Common myeloid progenitor, CD34-positive (primary cell): ENCODE measurements at regions not wholly inside any gene's neighbourhood (a gene's known extent, or its start where the extent isn't known, plus 50 kb on each side); places are given as distances from the start of the nearest gene placed in this dataset.

ENCODE experiments used
- CTCF ChIA-PET: fragments of 350-600 bp; sonication (Branson Sonifier 250); formaldehyde crosslinking; loops from one replicate; lab custom pipeline; 2021; ENCODE audit warnings: antibody characterized with exemption; lab: Charles Lee
- POLR2A ChIA-PET: fragments of 350-600 bp; sonication (Branson Sonifier 250); formaldehyde crosslinking; loops from one replicate; lab custom pipeline; 2021; ENCODE audit warnings: antibody characterized with exemption; lab: Charles Lee
- DNase-seq, 3 donors: peaks; one replicate each; pipeline versions ENCODE4 v3.0.0 to v3.0.0-alpha.2; 2013
- H3K27ac ChIP-seq, 2 experiments: 1 replicate in 1 of 2; 2 replicates in 1 of 2; pipeline ENCODE4 v1.7.0; 2013; ENCODE audit warnings: inconsistent platforms in 2 of 2, low read length in 2 of 2, mild to moderate bottlenecking in 2 of 2, low read depth in 1 of 2, moderate library complexity in 1 of 2; ENCODE audit not compliant: severe bottlenecking in 2 of 2, insufficient read depth in 1 of 2, poor library complexity in 1 of 2
- H3K27me3 ChIP-seq, 5 experiments: replicated peaks in 2 of 5; 1 replicate in 3 of 5; 2 replicates in 2 of 5; pipeline versions ENCODE4 v1.6.1 to v1.7.0; 2013; ENCODE audit warnings: low read length in 4 of 5, mild to moderate bottlenecking in 2 of 5, moderate library complexity in 2 of 5, inconsistent platforms in 1 of 5; ENCODE audit not compliant: insufficient read depth in 5 of 5, control insufficient read depth in 4 of 5
- H3K36me3 ChIP-seq, 4 experiments: 1 replicate in 2 of 4; 2 replicates in 2 of 4; pipeline versions ENCODE4 v1.6.1 to v1.7.0; 2013; ENCODE audit warnings: low read length in 3 of 4, control low read depth in 1 of 4, mild to moderate bottlenecking in 1 of 4; ENCODE audit not compliant: control insufficient read depth in 4 of 4, insufficient read depth in 4 of 4
- H3K4me1 ChIP-seq, 4 experiments: 1 replicate in 3 of 4; 2 replicates in 1 of 4; pipeline versions ENCODE4 v1.6.1 to v1.7.1; 2013; ENCODE audit warnings: low read length in 3 of 4, mild to moderate bottlenecking in 3 of 4, control low read depth in 1 of 4, inconsistent platforms in 1 of 4, moderate library complexity in 1 of 4; ENCODE audit not compliant: control insufficient read depth in 4 of 4, insufficient read depth in 4 of 4; ENCODE audit errors: control extremely low read depth in 1 of 4
- H3K4me3 ChIP-seq, 7 experiments: 1 replicate in 4 of 7; 2 replicates in 3 of 7; pipeline versions ENCODE4 v1.5.1 to v1.7.0; 2013; ENCODE audit warnings: mild to moderate bottlenecking in 7 of 7, low read length in 6 of 7, moderate library complexity in 6 of 7, inconsistent platforms in 2 of 7, low read depth in 2 of 7, control low read depth in 1 of 7; ENCODE audit not compliant: insufficient read depth in 4 of 7, control insufficient read depth in 1 of 7; ENCODE audit errors: extremely low read depth in 1 of 7
- H3K9me3 ChIP-seq, 5 experiments: 1 replicate in 4 of 5; 2 replicates in 1 of 5; pipeline versions ENCODE4 v1.6.1 to v1.7.1; 2013; ENCODE audit warnings: low read length in 4 of 5, mild to moderate bottlenecking in 2 of 5, inconsistent platforms in 1 of 5, low read depth in 1 of 5, moderate library complexity in 1 of 5; ENCODE audit not compliant: control insufficient read depth in 4 of 5, insufficient read depth in 2 of 5; ENCODE audit errors: control extremely low read depth in 1 of 5
- WGBS: methylation state at CpG from one replicate; pipeline ENCODE4 v1.1.5; 2013; ENCODE audit not compliant: insufficient coverage; 5-methylcytosine and 5-hydroxymethylcytosine counted together

- CTCF ChIA-PET, result no interaction called here
- H3K36me3 ChIP-seq, result peaks cover 0 to 8% (median 0%) of the 10 kb centered on the region in 4 experiments
- H3K4me3 ChIP-seq, result no peak overlapping the region
- H3K4me1 ChIP-seq, result peaks cover 0 to 8% (median 4%) of the 10 kb centered on the region in 4 experiments
- POLR2A ChIA-PET, result no interaction called here
- H3K9me3 ChIP-seq, result no peaks in the 10 kb centered on the region
- WGBS, result 85% methylated on average over 6 of the region's 13 CpGs
- H3K27ac ChIP-seq, result no peak overlapping the region
- no peak for DNase-seq
- H3K27me3 ChIP-seq, result peaks cover 0 to 3% (median 0%) of the 10 kb centered on the region in 5 experiments
Observed at GRCh38 chr9:129289131-129289731, 111.2 kb upstream of the IER5L start.

- ChIA-PET POLR2A (no interaction called here), CTCF (interaction anchor here (1.5 kb wide), 1 partner anchor 19 kb away, joined by 3 read pairs; no protein-coding TSS in a partner anchor)
- H3K9me3 ChIP-seq, result no peaks in the 10 kb centered on the region
- H3K27me3 ChIP-seq, result peaks cover 0 to 3% (median 0%) of the 10 kb centered on the region in 5 experiments
- H3K4me3 ChIP-seq, result no peak overlapping the region
- no peak overlapping the region for H3K27ac ChIP-seq
- no peak for DNase-seq
- H3K36me3 ChIP-seq, result peaks cover 0 to 8% (median 0%) of the 10 kb centered on the region in 4 experiments
- 93% methylated on average over 23 of the region's 24 CpGs for WGBS
- H3K4me1 ChIP-seq, result peaks cover 0 to 20% (median 8%) of the 10 kb centered on the region in 4 experiments
Observed at GRCh38 chr9:129287619-129288305, 109.7 kb upstream of the IER5L start.

- peaks cover 0 to 8% (median 0%) of the 10 kb centered on the region in 4 experiments for H3K36me3 ChIP-seq
- H3K4me1 ChIP-seq, result peaks cover 0 to 33% (median 18%) of the 10 kb centered on the region in 4 experiments
- CTCF ChIA-PET, result interaction anchor here (1.4 to 1.5 kb wide), 2 partner anchors 12 to 21 kb away, joined by 3 read pairs; no protein-coding TSS in a partner anchor
- WGBS, result 97% methylated on average over 23 of the region's 23 CpGs
- H3K9me3 ChIP-seq, result no peaks in the 10 kb centered on the region
- no peak for DNase-seq
- peaks cover 0 to 3% (median 0%) of the 10 kb centered on the region in 5 experiments for H3K27me3 ChIP-seq
- no peak overlapping the region for H3K4me3 ChIP-seq
- POLR2A ChIA-PET, result no interaction called here
- no peak overlapping the region for H3K27ac ChIP-seq
Observed at GRCh38 chr9:129285979-129286772, 108.1 kb upstream of the IER5L start.

GRCh38 chr9:129285382-129285781 is 107.3 kb upstream of the IER5L start:
- no peak overlapping the region for H3K4me3 ChIP-seq
- ChIA-PET CTCF (interaction anchor here (0.7 kb wide), 1 partner anchor 94 kb away, joined by 4 read pairs; no protein-coding TSS in a partner anchor), POLR2A (no interaction called here)
- 100% methylated on average over 5 of the region's 7 CpGs for WGBS
- peaks cover 0 to under 1% (median 0%) of the 10 kb centered on the region in 5 experiments for H3K27me3 ChIP-seq
- DNase-seq, result no peak
- H3K9me3 ChIP-seq, result no peaks in the 10 kb centered on the region
- H3K36me3 ChIP-seq, result peaks cover 0 to 8% (median 0%) of the 10 kb centered on the region in 4 experiments
- H3K4me1 ChIP-seq, result peaks cover 0 to 25% (median 14%) of the 10 kb centered on the region in 4 experiments
- H3K27ac ChIP-seq, result no peak overlapping the region

- H3K4me1 ChIP-seq, result peaks cover 0 to 25% (median 14%) of the 10 kb centered on the region in 4 experiments
- H3K27me3 ChIP-seq, result no peaks in the 10 kb centered on the region
- 98% methylated on average over 14 of the region's 14 CpGs for WGBS
- no peak for DNase-seq
- ChIA-PET POLR2A (no interaction called here), CTCF (interaction anchor here (0.7 kb wide), 1 partner anchor 93 kb away, joined by 4 read pairs; no protein-coding TSS in a partner anchor)
- no peak overlapping the region for H3K27ac ChIP-seq
- H3K4me3 ChIP-seq, result no peak overlapping the region
- H3K36me3 ChIP-seq, result peaks cover 0 to 8% (median 0%) of the 10 kb centered on the region in 4 experiments
- no peaks in the 10 kb centered on the region for H3K9me3 ChIP-seq
Observed at GRCh38 chr9:129284607-129285291, 106.7 kb upstream of the IER5L start.

GRCh38 chr9:129283705-129284606 is 105.9 kb upstream of the IER5L start:
- ChIA-PET CTCF (no interaction called here), POLR2A (no interaction called here)
- Histone ChIP-seq H3K27ac (no peak overlapping the region), H3K27me3 (no peaks in the 10 kb centered on the region), H3K4me1 (peaks cover 0 to 25% (median 14%) of the 10 kb centered on the region in 4 experiments), H3K9me3 (no peaks in the 10 kb centered on the region), H3K36me3 (peaks cover 0 to 8% (median 0%) of the 10 kb centered on the region in 4 experiments), H3K4me3 (peak overlapping the region in 3 of 7 experiments; percentile 14 to 79 (median 67))
- no peak for DNase-seq
- WGBS, result 95% methylated on average over 28 of the region's 28 CpGs
